Left colon (tissue), 2 donors: ENCODE measurements at regions not wholly inside any gene's neighbourhood (a gene's known extent, or its start where the extent isn't known, plus 50 kb on each side); places are given as distances from the start of the nearest gene placed in this dataset.

Source experiments
- ATAC-seq: fragments of 200-7000 bp; cut with Tn5 transposase; one replicate; pipeline ENCODE4 v1.9.1; 2020; ENCODE audit warnings: mild to moderate bottlenecking, moderate library complexity
- DNase-seq, 2 donors: peaks; one replicate each; pipeline ENCODE4 v3.0.0-alpha.2; 2020
- intact Hi-C, 2 donors: fragments of 100-400 bp; cut with DNase I in 1 of 2; cut with micrococcal nuclease in 1 of 2; formaldehyde crosslinking; loops; one replicate each; pipeline versions ENCODE4 v1.11.2 to v1.14.0; 2022; cut with DNase I, micrococcal nuclease
- donor health status: DM: no; HTN: no; CAD: no.
- donor health status: DM: yes; HTN: yes; CAD: no.

DNA sequence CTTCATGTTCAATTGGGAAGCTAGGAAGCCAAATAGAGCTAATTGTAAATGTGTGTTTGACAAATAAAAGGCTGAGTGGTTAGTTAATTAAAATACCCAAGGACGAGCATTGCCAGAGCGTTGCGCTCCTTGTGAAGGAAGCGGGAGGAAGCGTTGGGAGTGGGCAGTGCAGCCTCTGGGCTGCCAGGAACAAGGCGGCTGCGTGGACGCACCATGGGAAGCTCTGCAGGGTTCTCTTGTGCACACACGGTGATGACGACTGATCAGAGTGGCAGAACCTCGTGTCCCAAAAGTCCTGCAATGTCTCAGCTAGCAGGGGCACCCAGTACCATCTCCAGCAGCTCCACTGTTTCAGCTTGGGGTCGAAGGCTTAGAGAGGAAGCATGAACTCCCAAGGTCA, 546.6 kb upstream of the TMEM132C start:
- intact Hi-C loops = no loop called here
- no peak for DNase-seq
- no peak for ATAC-seq

DNA sequence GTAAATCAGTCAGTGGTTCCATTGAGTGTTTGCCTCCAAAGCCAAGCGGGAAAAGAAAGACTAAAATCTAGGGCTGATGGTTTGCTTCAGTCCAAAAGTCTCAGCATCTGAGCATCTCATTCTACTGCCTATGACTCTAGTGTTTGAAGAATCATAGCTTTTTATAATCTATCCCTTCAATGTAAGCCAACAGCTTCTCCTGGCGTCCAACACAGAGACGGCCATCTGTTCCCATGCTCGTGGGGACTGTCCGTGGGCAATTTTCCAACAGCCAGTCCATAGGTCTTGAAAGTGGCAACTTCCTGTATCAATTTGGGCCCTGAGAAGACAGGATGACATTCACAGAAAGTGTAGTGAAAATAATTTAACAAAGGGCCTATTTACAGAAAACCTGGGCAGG, 544.4 kb upstream of the TMEM132C start:
- DNase-seq (no peak), ATAC-seq (no peak)
- intact Hi-C loops = no loop called here

DNA sequence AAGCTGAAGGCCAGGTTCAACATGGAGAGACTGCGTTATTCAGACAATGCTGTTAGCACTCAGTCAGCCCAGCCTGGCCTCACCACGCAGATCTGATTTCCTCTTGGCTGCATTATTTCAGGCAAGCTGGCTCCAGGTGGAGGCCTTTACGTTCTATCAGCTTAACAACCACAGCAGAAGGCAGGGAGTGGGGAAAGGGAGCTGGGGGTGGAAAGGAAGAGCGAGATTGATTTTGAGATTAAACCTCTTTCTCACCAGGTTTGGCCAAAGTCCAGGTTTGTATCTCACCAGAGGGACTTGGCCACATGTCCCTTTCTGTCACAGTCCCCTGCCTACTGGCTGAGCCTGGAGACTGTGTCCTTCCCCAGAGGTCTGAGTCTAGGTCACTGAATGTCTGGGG, 543.7 kb upstream of the TMEM132C start:
- DNase-seq (no peak), ATAC-seq (no peak)
- intact Hi-C loops = no loop called here

DNA sequence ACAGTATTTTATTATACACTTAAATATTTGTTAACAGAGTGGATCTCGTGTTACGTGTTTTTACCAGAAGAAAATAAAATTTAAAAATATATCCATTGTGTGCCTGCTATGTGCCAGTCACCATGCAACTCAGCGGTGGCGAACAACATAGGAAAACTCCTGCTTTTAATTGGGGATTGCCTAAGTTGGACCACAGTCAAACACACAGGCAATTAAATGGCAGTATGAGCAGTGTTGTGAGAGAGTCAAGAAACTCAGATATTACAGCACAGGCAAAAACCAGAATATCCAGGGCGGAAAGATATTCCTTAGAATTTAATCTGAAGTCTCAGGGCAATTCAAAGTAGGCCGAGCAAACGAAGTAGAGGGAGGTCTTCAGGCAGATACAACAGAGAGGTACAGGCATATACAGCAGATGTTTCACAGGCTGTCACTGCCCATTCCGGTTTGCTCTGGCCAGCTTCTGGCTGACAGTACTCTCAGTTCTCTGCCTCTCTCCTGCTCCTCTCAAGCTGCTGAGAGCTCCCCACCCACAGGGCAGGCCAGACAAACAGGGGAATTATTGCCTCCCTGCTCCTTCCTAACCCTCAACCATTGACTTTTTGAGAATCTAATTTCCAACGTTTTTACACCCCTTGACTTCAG, 540.2 kb upstream of the TMEM132C start:
- intact Hi-C loops = no loop called here
- DNase-seq (no peak), ATAC-seq (no peak)

DNA sequence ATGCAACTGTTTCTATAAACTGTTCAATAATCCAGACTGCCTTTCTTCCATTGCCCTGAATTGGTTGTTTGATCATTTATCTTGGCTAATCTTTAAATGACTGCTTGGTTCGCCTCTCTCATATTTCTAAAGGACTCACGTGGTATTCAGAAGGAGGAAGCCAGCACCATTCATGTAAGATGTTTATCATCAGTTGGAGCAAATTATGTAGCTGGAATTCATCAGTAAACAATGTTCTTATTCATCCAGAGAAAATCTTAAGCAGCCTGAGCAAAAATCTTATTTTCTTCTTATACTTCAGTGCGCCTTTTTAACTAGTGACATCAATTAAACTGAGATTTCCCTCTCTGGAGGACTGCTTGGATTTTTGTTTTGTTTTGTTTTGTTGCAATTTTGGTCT, 538.7 kb upstream of the TMEM132C start:
- intact Hi-C loops = no loop called here
- no peak for ATAC-seq
- DNase-seq = no peak

DNA sequence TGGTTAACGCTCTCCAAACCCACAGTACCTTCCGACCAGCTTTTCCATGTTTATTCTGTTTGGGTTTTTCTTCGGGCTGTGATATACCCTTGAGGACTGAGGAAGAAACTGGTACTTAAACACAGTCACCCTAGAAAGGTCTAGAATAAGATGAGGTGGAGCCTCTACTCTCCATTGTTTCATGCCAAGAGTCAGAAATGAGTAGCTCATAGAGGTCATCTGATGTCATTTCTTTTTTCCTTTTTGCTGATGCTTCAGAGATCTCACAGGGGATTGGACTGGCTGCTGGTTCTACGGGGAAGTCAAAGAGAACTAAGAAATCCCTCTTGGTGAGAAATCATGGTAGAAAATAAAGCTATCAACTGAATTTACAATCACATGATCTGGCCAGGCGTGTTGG, 538.2 kb upstream of the TMEM132C start:
- intact Hi-C loops = no loop called here
- ATAC-seq = no peak
- DNase-seq = no peak

DNA sequence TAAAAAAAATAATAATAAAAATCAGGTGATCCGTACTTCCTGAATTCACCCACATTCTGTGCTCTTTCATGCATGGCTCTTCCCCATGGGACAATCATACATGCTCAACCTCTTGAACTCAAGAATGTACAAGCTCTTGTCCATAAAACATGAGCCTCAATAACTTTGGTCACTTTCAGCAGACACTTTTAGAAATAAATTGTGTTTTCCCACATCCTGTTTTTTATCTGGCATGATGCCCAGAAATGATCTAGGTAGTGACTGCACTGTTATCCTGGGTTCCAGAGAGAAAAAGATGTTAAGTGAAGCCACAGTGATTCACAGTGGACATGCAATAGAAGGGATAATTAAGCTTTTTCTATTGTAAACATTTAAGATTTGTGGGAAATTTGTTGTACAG, 537.6 kb upstream of the TMEM132C start:
- intact Hi-C loops = no loop called here
- ATAC-seq (no peak), DNase-seq (no peak)

DNA sequence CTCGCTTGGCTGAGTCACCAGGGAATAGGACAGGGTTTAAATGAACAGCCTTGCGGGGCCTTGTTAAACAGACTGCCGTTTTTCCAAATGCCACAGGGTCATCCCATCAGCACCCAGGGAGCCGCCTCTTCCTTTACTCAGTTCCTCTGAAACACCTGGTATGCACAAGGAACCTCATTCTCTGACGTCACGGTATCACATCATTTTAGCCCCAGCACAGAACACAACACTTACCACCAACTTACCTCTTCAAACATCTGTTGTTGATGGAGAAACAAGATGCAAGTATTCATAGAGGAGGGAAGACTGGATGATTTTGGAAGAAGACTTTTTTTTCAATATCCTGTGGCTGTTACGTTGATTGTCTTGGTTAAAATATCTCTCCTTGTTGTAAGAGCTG, 535.3 kb upstream of the TMEM132C start:
- ATAC-seq = no peak

DNA sequence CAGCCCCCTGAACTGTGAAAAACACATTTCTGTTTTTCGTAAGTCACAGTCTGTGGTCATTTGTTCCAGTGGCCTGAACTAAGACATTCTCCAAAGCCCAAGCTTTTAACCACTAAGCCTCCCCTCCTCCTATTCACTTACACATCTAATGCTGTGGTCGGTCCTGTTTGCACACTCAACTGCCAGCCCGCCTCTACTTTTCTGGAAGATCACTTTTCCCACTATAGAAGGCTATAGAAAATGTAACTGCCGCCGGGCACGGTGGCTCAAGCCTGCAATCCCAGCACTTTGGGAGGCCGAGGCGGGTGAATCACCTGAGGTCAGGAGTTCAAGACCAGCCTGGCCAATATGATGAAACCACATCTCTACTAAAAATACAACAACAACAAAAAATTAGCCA, 524.7 kb upstream of the TMEM132C start:
- ATAC-seq (no peak), DNase-seq (no peak)
- intact Hi-C loops = no loop called here

More for the DNA sequence above, 535.3 kb upstream of the TMEM132C start:
- DNase-seq = no peak
- intact Hi-C loops = no loop called here

DNA sequence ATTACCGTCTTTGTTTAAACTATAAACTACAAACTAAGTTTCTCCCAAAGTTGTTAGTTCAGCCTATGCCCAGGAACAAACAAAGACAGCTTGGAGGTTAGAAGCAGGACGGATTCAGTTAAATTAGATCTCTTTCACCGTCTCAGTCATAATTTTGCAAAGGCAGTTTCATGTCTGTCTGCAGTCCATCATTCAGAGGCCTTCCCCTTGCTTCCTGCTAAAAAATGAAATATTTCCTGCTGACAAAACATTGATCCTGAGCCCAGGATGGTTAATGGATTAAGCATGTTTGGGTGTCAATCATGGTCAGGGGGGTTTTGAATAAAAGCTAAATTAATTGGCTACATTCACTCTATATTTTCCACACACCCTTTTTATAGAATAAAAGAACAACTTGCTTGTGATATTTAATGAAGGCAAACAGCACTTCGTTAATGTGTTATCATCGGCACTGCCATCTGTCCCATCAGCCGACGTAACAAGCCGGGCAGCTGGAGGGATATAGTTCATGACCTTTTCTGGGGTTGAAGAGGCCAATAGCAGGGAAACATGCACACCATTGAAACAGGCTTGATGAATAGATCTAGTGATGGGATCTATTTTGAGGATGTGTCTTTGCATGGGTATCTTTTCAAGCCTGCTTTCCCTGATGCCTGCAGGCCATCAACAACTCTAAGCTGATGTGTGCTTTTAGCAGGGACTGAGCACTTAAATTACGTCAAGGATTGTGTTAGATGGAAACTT, 521.3 kb upstream of the TMEM132C start:
- DNase-seq (no peak), ATAC-seq (no peak)
- intact Hi-C loops = no loop called here

DNA sequence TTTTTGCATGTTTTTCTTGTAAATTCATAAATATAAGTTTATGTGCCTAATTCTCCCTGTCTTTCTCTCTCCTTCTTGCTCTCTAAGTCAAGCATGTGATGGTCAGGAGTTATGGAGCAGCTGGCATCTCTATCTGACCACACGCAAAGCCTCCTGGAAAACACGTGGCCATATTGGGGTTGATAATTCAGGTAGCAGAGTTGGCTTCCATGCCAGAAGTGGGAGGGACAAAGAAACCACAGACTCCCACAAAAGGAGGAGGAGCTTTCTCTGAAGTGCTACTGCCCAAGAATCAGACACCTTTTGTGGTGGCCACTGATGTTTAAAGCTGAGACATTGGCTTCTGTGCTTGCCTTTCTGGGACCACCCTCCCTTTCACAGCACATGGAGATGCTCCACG, 517.6 kb upstream of the TMEM132C start:
- ATAC-seq (no peak), DNase-seq (no peak)
- intact Hi-C loops = no loop called here

DNA sequence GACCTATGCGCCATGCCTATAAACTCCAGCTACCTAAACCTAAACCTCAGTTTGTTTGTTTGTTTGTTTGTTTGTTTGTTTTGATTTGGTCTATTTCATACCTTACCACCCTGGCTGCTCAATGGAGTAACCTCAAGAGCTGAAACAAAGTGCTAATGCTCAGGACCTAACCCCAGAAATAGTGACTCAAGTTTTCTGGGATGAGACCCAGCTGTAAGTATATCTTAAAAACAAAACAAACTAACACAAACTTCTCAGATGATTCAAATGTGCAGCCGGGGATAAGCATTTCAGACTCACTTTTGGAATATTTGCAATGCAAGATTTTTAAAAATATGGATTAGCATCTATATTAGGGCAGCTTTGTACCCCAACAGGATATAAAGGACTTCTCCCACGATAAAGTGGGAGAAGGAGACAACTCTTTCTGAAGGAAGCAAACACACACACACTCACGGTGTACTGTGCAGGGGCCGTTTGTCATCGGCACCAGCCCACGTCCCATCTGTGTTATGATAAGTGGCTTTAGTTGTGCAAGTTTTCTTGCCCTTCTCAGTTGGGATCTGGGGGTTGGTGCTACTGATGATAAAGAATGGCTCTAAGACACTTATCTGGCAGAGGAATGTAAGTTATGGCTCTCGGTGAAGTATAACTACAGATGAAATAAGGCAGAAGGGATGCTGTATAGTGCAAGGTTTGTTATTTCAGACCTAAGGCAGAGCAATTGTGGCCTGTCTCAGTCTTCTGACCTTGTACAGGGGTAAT, 516.7 kb upstream of the TMEM132C start:
- no peak for ATAC-seq
- intact Hi-C loops = no loop called here
- DNase-seq = no peak

DNA sequence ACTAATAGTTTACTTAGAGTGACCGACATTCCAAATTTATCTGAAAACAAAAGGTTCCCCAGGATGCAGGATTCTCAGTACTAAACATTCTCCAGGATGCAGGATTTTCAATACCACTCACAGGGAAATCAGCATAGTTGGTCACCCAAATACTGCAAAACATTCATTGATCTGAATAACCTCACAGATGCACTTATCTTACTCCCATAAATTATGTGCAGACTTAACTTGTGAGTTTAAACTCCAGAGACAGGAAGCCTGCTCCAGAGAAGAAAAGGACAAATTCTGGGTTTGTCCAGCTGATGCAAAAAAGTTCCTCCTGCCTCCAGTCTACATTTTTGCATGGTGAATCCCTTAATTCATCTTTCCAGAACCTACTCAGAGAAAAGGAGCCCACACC, 514.2 kb upstream of the TMEM132C start:
- ATAC-seq (no peak), DNase-seq (no peak)
- intact Hi-C loops = no loop called here

DNA sequence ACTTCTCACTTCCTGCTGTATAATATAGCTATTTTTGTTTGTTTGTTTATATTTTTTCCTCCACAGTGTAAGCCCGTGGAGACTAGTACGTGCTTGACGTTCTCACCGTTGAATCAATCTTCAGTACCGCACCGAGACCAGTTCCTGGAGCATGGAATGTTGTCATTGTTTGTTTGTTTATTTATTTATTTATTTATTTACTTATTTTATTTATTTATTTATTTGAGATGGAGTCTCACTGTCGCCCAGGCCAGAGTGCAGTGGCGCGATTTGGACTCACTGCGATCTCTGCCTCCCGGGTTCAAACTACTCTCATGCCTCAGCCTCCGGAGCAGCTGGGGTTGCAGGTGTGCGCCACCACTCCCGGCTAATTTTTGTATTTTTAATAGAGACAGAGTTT, 506.6 kb upstream of the TMEM132C start:
- ATAC-seq (no peak), DNase-seq (no peak)
- intact Hi-C loops = no loop called here

DNA sequence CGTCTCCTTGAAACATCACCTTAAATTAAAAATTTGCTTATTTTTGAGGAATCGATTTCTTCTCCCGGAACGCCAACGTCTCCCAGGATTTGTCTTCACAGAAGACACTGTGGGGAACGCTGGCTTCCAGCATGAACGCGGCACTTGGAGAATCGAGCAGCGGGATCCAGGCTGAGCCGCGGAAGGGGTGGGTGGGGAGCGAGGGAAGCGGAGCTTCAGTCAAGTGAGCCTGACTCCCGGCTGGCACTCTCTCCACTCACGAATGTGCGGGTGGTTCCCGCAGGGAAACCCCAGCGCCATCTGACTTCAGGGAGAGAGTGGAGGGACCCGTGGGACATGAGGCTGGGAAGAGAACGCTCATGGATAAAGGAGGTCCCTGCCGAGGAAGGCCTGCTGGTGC, 506.0 kb upstream of the TMEM132C start:
- intact Hi-C loops = no loop called here
- DNase-seq = no peak

DNA sequence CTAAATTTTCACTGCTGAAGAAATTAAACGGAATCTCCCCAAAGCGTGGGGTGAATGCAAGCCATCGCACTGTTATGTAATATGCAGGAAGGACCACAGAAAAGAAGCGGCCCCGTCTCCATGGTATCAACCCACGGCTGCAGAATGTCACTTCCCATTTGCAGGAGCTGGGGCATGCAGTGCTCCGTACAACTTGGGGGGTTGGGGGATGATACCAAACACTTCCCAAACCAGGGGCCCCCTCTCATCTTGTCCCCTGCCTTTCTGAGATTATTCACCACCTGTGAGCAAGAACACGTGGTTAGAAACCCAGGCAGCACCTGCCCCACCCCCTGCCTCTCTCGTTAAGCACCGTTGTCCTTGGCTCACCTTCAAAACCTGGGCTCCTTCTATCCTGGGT, 505.1 kb upstream of the TMEM132C start:
- ATAC-seq (no peak), DNase-seq (no peak)
- intact Hi-C loops = no loop called here

More for the DNA sequence above, 506.0 kb upstream of the TMEM132C start:
- no peak for ATAC-seq

DNA sequence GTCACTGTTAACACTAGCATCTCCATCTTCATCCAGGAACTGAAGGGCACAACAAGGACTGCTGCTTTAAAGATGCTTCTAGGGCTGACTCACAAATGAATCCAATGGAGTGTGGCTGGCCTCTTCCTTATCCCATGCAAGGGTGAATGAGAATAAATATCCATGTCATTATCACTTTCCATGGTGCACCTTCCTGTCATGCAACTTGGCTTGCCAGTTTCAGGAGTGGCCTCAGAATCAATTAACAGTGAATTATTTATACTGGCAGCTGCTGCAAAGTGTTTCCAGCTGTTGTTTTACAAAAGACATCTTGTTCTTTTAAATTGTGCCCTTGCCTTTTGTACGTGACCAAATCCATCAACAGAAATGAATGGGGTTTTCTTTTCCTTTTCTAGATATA, 499.3 kb upstream of the TMEM132C start:
- intact Hi-C loops = no loop called here
- ATAC-seq (no peak), DNase-seq (no peak)

DNA sequence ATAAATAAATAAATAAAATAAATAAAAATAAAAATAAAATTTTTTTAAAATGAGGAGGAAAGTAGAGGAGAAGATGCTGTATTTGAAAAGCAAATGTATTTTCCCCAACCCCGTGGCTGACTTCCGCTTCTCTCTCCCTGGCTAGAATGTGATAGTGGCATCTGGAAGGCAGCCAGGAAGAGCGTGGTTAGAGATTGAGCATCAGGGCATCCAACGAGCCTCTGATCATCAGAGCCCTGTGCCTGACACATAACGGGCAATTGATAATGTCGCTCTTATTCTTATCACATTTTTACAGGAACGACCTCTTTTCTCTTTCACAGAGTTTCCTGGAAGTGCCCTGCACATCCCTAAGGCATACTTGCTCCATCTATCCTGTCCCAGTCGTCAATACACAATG, 496.9 kb upstream of the TMEM132C start:
- intact Hi-C loops = no loop called here
- DNase-seq (peak in 1 of 2 donors; percentile 11), ATAC-seq (no peak)

DNA sequence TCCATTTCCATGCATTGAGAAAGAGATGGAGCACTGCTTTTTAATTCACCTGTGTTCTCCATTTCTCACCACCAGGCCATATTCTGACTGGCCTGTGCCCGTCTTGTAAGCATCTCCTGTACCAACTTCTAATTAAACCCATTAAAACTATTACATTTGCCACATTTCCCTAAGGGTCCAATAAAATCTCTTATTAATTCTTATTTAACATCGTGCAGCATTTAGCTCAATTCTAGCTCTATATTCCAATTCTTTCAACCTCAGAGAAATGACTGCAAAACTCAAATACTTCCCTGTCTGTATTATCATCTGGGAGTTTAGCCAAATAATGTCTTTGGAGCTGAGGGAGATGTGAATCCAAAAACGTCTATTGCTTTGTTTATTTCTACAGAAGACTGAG, 495.4 kb upstream of the TMEM132C start:
- intact Hi-C loops = no loop called here
- DNase-seq = no peak

DNA sequence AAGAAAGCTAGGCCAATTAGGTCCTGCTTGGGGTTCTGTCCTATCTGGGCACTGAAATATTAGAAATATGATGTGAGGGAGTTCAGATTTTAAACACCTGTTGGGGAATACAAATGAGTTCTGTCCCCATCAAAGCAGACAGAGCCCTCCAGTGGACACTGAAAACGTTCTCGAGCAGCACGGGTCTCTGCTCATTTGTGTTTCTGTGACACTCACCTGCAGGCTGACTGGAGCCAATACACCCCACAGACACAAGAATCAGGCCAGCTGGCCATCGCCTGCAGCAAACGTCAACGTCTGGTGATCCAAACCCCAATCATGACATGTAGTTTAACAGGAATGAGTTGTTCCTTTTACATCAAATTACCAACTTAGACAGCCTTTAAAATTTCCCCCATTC, 493.4 kb upstream of the TMEM132C start:
- DNase-seq (no peak), ATAC-seq (no peak)
- intact Hi-C loops = no loop called here

More for the DNA sequence above, 495.4 kb upstream of the TMEM132C start:
- ATAC-seq = no peak
